ENCODE measurements at regions not wholly inside any gene's neighbourhood (a gene's known extent, or its start where the extent isn't known, plus 50 kb on each side); places are given as distances from the start of the nearest gene placed in this dataset.
A peak's percentile ranks its signal among the peaks of the same experiment; 100 is the strongest.

DNA sequence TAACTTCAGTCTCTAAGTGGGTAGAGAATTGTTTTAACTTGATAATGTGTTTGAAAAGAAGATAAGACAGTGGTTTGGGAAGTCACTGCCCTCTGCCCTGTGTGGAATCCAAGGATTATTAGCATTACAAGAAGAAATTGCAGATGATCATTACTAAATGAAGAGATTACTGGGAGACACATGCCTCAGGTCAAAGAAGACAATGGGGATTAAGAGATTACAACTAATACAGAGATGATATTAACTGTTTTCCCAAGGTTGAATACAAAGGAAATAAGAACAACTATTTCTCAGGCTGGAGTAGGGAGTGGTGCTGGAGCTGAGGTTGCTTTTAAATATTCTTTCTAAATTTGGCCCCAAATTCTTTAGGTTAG, 166.0 kb downstream of the TRMT11 start:
- DNase-seq: no peak

- peak; percentile 69 for DNase-seq
Observed at GRCh38 chr6:126153661-126154060, 167.3 kb downstream of the TRMT11 start.

DNA sequence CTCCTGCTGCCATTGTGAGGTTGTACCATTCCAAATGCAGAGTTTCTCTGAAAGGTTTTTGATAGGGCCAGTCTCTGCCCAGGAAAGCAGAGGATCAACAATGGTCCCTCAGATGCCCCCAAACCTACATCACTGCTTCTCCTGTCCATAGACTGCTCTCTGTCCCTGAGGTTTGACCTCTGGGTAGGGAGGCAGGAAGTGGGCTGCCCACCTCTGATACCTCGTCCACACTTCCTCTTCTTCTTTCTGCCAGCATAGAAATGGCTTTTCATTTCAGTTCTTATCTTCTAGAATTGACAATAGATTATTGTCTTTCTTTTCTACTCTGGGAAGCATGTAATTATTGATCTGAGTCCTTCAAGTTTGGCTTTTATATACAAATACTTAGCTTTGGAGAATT, 170.6 kb downstream of the TRMT11 start:
- DNase-seq: no peak

- DNase-seq: no peak
Observed at GRCh38 chr6:126167726-126168125, 172.2 kb upstream of the CENPW start.

GRCh38 chr6:126170433-126170832, 169.5 kb upstream of the CENPW start:
- no peak for DNase-seq

- DNase-seq: peak; percentile 38
Observed at GRCh38 chr6:126170978-126171382, 168.9 kb upstream of the CENPW start.

- no peak for DNase-seq
Observed at GRCh38 chr6:126172131-126172530, 167.8 kb upstream of the CENPW start.

DNA sequence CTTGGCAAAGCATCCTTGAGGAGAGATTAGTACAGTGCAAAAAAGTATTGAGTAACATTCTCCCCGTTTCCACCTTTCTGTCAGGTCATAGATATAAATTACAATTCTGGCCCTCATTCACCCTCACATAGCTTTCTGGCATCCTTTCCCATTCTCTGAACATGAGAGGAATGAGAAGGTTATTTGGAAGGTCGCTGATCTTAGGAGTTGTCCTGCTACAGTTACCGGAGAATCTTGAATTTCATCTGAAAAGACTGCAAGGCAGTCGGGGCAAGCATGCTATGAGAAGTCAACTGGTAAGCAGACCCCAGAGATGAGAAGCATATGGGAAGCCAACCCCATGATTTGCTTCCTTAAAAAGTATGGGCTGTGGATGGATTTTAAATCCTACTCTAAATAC, 166.7 kb upstream of the CENPW start:
- no peak for DNase-seq

- DNase-seq: no peak
Observed at GRCh38 chr6:126174697-126175096, 165.2 kb upstream of the CENPW start.

DNA sequence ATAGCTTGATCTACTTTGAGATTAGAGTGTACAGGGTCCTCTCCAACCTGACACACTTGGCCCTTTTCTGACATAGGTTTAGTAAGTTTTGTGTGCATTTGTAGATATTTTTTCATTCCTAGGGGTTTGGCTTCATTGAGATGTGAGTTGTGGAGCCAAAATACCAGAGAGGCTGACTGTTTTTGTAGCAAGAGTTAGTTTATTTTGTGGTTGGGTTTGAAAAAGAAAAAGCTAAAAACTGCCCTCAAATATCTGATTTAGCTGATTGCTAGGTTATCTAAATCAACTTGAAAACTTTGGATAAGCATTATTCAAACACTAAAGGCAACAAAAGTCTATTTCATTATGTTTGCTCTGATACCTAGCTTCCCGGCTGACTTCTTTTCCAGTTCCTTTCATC, 164.7 kb upstream of the CENPW start:
- DNase-seq: no peak

DNA sequence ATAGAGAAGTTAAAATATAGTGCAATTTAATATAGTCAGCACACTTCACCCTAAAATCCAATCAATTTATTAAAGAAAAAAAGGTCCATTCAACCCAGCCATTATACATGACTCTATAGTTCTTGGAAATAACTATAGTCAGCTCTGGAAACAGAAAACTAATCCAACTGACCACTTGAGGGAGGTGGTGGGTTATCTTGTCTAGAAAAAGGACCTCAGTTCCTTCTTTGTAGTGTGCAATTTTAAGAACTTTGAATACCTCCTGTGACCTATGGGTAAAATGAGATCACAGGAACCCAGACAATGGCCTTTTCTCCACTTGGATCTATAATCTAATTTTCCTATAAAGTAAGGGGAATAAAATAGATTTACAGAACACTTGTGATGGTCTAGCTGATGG, 163.6 kb upstream of the CENPW start:
- DNase-seq: peak; percentile 22

GRCh38 chr6:126180585-126180984, 159.3 kb upstream of the CENPW start:
- peak; percentile 64 for DNase-seq

DNA sequence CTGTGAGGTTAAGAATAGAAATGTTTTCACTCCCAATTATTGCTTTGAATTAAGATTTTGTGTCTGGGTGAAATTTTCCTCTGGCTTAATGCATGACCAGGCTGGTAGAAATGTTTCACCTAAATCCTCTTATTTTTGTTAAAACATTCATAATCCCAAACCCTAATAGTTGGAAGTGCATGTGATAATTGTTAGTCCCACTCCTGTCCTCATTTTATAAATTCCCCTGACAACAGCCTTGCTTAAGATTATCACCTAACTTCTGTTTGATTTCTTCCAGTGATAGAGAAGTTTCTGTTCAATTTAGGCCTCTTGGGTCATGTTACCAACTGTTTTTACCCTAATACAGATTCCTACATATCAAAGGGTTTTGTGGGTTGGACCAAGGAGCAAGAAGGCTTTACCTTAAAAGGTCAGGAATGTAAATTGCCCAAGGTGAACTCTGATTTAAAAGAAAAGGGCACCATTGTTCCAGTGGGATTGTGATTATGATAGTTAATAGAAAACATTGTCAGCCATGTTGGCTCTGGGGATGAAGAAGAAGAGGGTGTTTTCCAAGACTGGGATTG, 158.7 kb upstream of the CENPW start:
- no peak for DNase-seq

DNA sequence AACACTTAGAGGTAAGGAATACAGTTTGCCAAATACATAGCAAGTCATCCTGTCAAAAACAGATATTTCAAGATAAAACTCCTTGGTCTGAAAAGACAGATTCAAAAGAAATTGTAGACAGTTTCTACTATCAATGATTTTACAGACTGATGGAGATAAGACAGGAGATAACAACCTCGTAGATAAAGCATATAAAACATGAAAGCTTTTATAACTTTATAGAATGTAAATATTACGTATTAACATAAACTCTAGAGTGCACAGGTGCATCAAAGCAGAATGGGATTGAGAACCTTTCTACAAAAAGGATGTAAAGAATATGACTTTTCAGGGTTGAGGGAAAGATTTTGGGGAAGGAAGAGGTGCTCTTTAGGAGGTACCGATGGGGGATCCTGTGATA, 158.0 kb upstream of the CENPW start:
- no peak for DNase-seq

DNA sequence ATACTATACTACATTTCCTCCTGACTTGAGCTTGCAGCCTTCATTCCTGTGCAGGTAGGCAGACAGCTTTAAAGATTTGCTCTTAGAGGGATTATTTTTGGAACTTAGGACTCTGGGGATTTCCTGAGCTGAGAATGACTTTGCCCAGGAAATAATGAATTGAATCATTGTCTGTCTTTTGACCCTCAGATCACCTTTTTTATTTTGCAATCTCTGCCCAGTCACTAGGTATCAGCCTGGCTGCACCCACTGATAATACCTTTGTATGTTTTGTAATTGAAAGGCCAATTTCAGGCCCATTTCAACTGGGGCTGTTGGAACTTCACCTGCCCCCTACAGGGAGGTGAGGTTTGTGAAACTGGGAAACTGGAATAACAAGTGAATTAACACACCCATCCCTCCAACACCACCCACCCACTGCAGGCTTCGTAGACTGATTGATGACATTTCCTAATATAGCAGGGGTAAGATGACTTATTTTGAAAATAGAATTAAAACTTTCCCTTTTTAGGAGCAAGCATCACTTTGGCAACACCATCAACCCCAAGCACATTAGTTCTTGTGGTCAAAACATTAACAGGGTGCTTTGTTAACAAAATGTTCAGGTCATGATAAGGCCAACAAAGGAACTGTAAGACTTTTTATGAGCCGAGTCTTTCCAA, 157.1 kb upstream of the CENPW start:
- no peak for DNase-seq

DNA sequence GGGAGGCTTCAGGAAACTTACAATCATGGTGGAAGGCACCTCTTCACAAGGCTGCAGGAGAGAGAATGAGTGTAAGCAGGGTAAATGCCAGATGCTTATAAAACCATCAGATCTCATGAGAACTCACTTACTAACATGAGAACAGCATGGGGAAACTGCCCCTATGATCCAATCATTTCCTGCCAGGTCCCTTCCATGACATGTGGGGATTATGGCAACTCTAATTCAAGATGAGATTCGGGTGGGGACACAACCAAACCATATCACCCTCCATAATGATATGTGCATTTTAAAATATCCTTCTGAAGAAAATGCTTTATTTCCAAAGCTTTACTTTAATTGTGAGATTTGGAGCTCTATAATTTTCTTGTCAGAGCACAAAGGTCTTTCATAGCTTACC, 154.1 kb upstream of the CENPW start:
- no peak for DNase-seq

DNA sequence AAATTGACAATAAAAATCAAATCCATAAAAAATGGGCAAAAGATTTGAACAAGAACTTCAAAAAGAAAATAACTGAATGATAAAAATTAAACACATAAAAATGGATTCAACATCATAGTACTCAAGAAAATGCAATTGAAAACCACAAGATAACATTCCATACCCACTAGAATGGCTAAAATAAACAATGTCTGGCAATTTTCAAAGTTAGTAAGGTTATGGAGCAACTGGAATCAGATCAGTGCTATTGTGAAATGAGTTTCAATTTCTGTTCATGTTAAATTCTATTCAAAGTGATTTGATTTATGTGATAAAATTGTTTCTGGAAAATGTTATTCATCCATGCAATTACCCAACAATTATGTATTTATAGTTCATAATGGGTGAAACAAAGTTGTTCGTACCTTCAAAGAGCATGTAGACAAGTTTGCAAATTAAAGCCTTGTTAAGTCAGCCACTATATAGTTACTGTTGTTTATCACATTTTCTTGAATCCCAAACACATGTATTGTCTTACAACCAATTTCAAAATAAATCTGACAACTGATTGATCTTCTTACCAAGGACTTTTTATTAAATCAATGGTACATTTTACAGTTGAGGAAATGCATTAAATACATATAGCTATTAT, 151.5 kb upstream of the CENPW start:
- peak; percentile 54 for DNase-seq

DNA sequence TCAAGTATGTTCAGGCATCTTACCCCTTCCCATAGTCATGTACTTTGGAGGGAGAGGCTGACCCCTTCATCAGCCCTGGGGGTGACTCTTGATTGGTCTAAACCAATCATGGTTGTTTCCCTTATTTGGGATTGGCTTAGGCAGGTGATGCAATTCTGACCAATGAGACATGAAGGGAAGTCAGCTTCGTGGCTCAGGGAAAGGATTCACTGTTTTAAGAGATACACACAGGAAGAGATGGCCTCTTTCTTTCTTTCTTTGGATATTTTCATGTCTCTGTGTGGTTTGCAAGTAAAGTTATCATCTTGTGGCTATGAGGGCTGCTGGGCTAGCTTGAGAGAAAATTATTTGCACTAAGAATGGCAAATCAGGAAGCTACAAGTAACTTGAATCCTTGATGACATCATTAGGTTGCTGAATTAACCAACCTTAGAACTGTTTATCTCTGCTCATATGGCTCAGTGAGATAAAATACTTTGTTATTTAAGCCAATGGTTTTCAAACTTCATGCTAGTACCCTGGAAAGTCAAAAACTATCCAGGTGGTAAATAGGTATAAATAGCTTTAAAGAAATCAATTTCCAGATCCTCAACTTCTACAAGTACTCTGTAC, 144.2 kb upstream of the CENPW start:
- DNase-seq: no peak

DNA sequence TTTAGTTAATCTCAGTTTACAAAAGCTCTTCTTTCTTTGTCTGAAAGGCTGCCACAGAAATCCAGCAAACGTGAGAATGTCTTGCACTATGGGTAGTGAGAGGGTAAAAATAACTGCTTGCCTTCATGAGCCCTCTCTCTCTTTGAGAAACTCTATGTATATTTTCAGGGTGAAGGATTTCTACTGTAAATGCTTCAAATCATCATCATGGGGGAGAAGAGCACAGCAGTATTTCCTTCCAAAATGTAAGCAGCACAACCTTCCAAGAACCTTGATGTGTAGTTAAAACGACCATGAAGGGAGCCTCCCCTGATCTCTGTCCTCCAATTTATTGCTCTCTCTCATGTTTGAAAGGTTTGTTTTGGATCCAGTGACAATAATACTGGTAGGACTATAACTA, 141.3 kb upstream of the CENPW start:
- DNase-seq: no peak

- no peak for DNase-seq
Observed at GRCh38 chr6:126199466-126199865, 140.4 kb upstream of the CENPW start.

DNA sequence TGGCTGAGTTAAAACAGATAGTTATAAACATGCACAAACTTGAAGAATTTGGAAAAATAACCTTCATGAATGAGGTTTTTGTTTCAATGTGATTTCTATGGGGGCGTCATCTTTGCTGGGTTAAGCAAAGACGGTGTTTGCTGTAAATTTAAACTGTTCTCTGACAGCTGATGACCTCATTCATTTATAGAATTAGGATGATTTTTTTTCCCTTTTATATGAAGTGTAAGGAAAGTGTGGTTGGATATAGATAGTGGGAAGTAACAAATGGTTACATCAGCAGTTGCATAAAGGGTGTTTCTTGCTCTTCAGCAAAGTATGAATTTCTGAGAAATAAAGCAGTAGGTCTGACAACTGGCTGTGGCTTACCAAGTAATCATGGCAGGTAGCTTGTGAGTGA, 137.2 kb upstream of the CENPW start:
- DNase-seq: no peak

DNA sequence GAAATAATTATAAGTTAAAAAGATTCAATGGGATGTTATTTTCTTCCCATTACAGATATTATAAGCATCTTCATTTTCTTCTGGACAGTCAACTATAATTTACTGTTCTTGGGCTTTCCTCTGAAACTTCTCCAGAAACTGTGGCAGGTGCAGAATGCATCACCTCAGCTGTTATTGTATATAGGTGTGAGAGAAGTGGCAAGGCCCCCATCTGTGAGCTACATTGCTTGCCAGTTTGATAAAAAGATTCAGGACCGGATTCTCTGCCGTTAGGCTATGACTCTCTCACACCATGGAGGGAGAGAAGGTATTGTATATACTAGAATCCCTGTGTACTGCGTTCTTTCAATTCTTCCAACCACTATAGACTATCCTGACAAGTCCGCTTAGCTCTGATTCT, 135.8 kb upstream of the CENPW start:
- DNase-seq: no peak

GRCh38 chr6:126204598-126204997, 135.3 kb upstream of the CENPW start:
- DNase-seq: no peak

DNA sequence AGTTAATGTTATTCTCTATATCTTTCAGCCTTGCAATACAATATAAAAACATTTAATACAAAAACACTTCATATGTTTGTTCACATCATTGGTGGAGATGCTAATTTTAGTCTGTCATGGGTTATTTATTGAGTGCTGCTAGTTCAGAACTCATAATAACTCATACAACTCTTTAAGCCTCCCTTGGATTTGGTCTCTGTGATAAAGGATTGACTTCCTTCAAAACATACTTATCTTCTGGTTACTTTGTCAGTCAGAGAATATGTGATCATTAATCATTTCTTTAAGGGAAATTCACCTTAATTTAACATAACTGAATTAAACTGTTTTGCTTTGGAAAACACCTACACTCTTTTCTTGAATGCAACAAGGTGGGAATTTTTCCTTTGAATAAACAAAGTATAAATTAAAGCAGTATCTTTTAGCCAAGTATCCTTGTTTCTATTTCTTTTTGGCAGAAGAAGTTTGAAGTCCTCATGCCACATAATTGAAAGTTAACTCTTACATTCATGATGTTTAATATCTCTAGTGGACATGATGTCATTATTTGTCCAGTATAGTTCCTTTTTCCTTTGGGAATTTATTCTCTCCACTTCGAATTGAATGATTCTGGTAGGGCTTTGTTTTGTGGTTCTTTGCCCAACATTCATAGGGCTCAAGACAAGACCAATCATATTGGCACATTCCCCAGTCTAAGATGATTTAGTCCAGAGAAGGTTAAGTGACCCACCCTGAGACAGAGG, 133.2 kb upstream of the CENPW start:
- DNase-seq: no peak

Data from EL (cell line).